ENCODE measurements at regions not wholly inside any gene's neighbourhood (a gene's known extent, or its start where the extent isn't known, plus 50 kb on each side); places are given as distances from the start of the nearest gene placed in this dataset.
"Not testable (repeated sequence)": the region's sequence is repeated elsewhere in the genome, so short reads cannot be mapped to it uniquely, and the experiment has no call there.

DNA sequence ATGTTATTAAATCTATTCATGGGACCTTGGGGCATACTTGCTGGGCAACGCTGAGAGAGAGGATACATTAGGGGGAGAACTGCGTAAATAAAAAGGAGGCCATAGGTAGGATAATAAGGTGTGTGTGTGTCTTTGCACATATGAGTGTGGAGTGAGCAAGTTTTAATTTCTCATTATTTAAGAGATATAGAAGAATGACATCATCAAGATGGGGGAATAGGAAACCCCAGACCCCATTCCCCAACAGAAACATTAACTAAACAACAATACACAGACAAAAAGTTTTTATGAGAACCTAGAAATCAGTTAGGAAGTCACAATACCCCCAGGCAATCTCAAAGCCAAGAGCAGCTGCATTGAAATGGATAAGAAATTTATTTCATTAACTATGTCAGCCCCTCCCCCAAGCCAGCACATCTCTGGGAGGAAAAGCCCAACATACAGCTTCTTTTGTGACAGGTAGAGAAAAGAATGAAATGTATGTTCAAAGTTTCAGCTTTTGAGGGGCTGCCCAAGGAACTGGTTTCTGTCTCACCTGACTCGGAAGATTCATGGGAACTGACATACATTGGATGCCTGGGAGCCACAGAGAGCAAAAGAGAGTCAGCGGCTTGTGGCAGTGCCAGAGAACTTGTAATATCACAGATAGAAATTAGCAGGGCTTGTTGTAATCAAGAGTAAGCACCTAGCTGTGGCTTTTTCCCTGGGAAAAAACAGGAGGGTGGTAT lies 234.3 kb upstream of the NFIA start:
- dilution Hi-C loops (cut with MboI; ENCODE audit: extremely low pct_ligation_motif_present, low sequenced_read_pairs): no loop called here
- TF ChIP-seq CTCF (optimal IDR thresholded peaks at IDR 0.05 in 1 of 3, IDR thresholded peaks at IDR 0.05 in 1 of 3, conservative IDR thresholded peaks at IDR 0.05 in 1 of 3; ENCODE audit: extremely low read depth in 1 of 3, insufficient read depth in 2 of 3, low read length in 3 of 3) (no peak), EZH2 (IDR thresholded peaks at IDR 0.05; ENCODE audit: low read length) (no peak)
- no peaks in the 10 kb centered on the region for H3K9me3 ChIP-seq (ENCODE audit: control insufficient read depth, low read depth, low read length)
- no peak overlapping the region for H3K4me3 ChIP-seq (ENCODE audit: control insufficient read depth in 2 of 3, extremely low read depth in 1 of 3, insufficient read depth in 2 of 3, low read depth in 1 of 3, low read length in 3 of 3)
- H3K4me2 ChIP-seq (ENCODE audit: control insufficient read depth, extremely low read depth, insufficient read depth, low read depth, low read length): peak overlapping the region; percentile 31
- H3K27ac ChIP-seq (ENCODE audit: control insufficient read depth, insufficient read depth, low read length): no peak overlapping the region
- H3K79me2 ChIP-seq (ENCODE audit: control insufficient read depth, insufficient read depth, low read length): no peaks in the 10 kb centered on the region
- no peaks in the 10 kb centered on the region for H3K36me3 ChIP-seq (ENCODE audit: control insufficient read depth in 2 of 2, extremely low read depth in 1 of 2, insufficient read depth in 2 of 2, low read length in 2 of 2)
- H3K9me1 ChIP-seq (ENCODE audit: control insufficient read depth, extremely low read depth, insufficient read depth, low read length): no peaks in the 10 kb centered on the region
- H2AFZ ChIP-seq (ENCODE audit: control insufficient read depth, low read length): no peak overlapping the region
- no peaks in the 10 kb centered on the region for H3K27me3 ChIP-seq (ENCODE audit: control insufficient read depth, extremely low read depth, insufficient read depth, low read length)
- DNase-seq (ENCODE audit: low read depth, low spot score) (no peak), FAIRE-seq (no peak)
- no peak overlapping the region for H3K9ac ChIP-seq (ENCODE audit: control insufficient read depth, extremely low read depth, insufficient read depth, low read length)
- H3K4me1 ChIP-seq (ENCODE audit: control insufficient read depth, extremely low read depth, insufficient read depth, low read length): no peaks in the 10 kb centered on the region
- no peaks in the 10 kb centered on the region for H4K20me1 ChIP-seq (ENCODE audit: control insufficient read depth, extremely low read depth, insufficient read depth, low read length)

DNA sequence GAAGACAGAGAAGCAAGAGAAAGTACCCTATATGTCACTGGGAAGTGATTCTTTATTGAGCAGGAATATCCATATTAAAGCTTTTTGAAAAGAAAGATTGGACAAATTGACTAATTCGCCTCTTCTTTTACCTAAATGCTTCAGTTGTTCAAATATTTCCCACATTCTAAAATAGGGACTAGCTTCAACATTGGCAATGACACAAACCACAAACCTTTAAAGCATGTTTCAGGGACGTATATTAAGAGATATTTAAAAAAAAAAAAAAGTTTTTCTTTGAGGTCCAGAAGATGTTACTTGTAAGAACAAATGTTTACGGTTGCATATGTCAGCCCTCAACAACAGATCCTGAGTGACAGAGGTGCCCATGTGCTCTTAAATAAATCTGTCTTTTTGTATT lies 235.0 kb upstream of the NFIA start:
- dilution Hi-C loops (cut with MboI; ENCODE audit: extremely low pct_ligation_motif_present, low sequenced_read_pairs): no loop called here

DNA sequence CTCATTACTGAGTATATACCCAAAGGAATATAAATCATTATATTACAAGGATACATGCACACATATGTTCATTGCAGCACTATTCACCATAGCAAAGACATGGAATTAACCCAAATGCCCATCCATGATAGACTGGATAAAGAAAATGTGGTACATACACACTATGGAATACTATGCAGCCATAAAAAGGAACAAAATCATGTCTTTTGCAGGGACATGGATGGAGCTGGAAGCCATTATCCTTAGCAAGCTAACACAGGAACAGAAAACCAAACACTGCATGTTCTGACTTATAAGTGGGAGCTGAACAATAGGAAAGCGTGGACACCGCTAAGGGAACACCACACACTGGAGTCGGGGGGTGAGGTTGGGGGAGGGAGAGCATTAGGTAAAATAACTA lies 236.7 kb upstream of the NFIA start:
- H3K4me3 ChIP-seq (ENCODE audit: control insufficient read depth in 2 of 3, extremely low read depth in 1 of 3, insufficient read depth in 2 of 3, low read depth in 1 of 3, low read length in 3 of 3); H3K79me2 ChIP-seq (ENCODE audit: control insufficient read depth, insufficient read depth, low read length); H3K4me2 ChIP-seq (ENCODE audit: control insufficient read depth, extremely low read depth, insufficient read depth, low read depth, low read length); DNase-seq (ENCODE audit: low read depth, low spot score); H3K9me3 ChIP-seq (ENCODE audit: control insufficient read depth, low read depth, low read length); dilution Hi-C loops (cut with MboI; ENCODE audit: extremely low pct_ligation_motif_present, low sequenced_read_pairs); H3K9me1 ChIP-seq (ENCODE audit: control insufficient read depth, extremely low read depth, insufficient read depth, low read length); H3K36me3 ChIP-seq (ENCODE audit: control insufficient read depth in 2 of 2, extremely low read depth in 1 of 2, insufficient read depth in 2 of 2, low read length in 2 of 2); H3K9ac ChIP-seq (ENCODE audit: control insufficient read depth, extremely low read depth, insufficient read depth, low read length); H3K27me3 ChIP-seq (ENCODE audit: control insufficient read depth, extremely low read depth, insufficient read depth, low read length); H3K4me1 ChIP-seq (ENCODE audit: control insufficient read depth, extremely low read depth, insufficient read depth, low read length); H3K27ac ChIP-seq (ENCODE audit: control insufficient read depth, insufficient read depth, low read length); H2AFZ ChIP-seq (ENCODE audit: control insufficient read depth, low read length); FAIRE-seq; H4K20me1 ChIP-seq (ENCODE audit: control insufficient read depth, extremely low read depth, insufficient read depth, low read length): not testable (repeated sequence)

More for the DNA sequence above, 235.0 kb upstream of the NFIA start:
- H3K79me2 ChIP-seq (ENCODE audit: control insufficient read depth, insufficient read depth, low read length): no peaks in the 10 kb centered on the region
- H3K27ac ChIP-seq (ENCODE audit: control insufficient read depth, insufficient read depth, low read length): no peak overlapping the region
- DNase-seq (ENCODE audit: low read depth, low spot score) (no peak), FAIRE-seq (no peak)
- no peak overlapping the region for H2AFZ ChIP-seq (ENCODE audit: control insufficient read depth, low read length)
- TF ChIP-seq CTCF (optimal IDR thresholded peaks at IDR 0.05 in 1 of 3, IDR thresholded peaks at IDR 0.05 in 1 of 3, conservative IDR thresholded peaks at IDR 0.05 in 1 of 3; ENCODE audit: extremely low read depth in 1 of 3, insufficient read depth in 2 of 3, low read length in 3 of 3): no peak
- TF ChIP-seq EZH2 (IDR thresholded peaks at IDR 0.05; ENCODE audit: low read length): no peak
- no peaks in the 10 kb centered on the region for H3K27me3 ChIP-seq (ENCODE audit: control insufficient read depth, extremely low read depth, insufficient read depth, low read length)
- H3K9me3 ChIP-seq (ENCODE audit: control insufficient read depth, low read depth, low read length): no peaks in the 10 kb centered on the region
- no peaks in the 10 kb centered on the region for H3K9me1 ChIP-seq (ENCODE audit: control insufficient read depth, extremely low read depth, insufficient read depth, low read length)
- H3K4me3 ChIP-seq (ENCODE audit: control insufficient read depth in 2 of 3, extremely low read depth in 1 of 3, insufficient read depth in 2 of 3, low read depth in 1 of 3, low read length in 3 of 3): no peak overlapping the region
- H4K20me1 ChIP-seq (ENCODE audit: control insufficient read depth, extremely low read depth, insufficient read depth, low read length): no peaks in the 10 kb centered on the region
- no peaks in the 10 kb centered on the region for H3K36me3 ChIP-seq (ENCODE audit: control insufficient read depth in 2 of 2, extremely low read depth in 1 of 2, insufficient read depth in 2 of 2, low read length in 2 of 2)
- H3K4me2 ChIP-seq (ENCODE audit: control insufficient read depth, extremely low read depth, insufficient read depth, low read depth, low read length): no peak overlapping the region
- H3K4me1 ChIP-seq (ENCODE audit: control insufficient read depth, extremely low read depth, insufficient read depth, low read length): no peaks in the 10 kb centered on the region
- no peak overlapping the region for H3K9ac ChIP-seq (ENCODE audit: control insufficient read depth, extremely low read depth, insufficient read depth, low read length)

All from keratinocyte (primary cell).